GM12872 (cell line): ENCODE measurements at regions not wholly inside any gene's neighbourhood (a gene's known extent, or its start where the extent isn't known, plus 50 kb on each side); places are given as distances from the start of the nearest gene placed in this dataset.

Source experiments
- TF ChIP-seq, protein P1 (sequence below): IDR thresholded peaks from 3 replicates; pipeline ENCODE4 v1.5.1; 2011; ENCODE audit warnings: low read depth, mild to moderate bottlenecking, low read length, moderate library complexity; ENCODE audit not compliant: insufficient read depth

DNA sequence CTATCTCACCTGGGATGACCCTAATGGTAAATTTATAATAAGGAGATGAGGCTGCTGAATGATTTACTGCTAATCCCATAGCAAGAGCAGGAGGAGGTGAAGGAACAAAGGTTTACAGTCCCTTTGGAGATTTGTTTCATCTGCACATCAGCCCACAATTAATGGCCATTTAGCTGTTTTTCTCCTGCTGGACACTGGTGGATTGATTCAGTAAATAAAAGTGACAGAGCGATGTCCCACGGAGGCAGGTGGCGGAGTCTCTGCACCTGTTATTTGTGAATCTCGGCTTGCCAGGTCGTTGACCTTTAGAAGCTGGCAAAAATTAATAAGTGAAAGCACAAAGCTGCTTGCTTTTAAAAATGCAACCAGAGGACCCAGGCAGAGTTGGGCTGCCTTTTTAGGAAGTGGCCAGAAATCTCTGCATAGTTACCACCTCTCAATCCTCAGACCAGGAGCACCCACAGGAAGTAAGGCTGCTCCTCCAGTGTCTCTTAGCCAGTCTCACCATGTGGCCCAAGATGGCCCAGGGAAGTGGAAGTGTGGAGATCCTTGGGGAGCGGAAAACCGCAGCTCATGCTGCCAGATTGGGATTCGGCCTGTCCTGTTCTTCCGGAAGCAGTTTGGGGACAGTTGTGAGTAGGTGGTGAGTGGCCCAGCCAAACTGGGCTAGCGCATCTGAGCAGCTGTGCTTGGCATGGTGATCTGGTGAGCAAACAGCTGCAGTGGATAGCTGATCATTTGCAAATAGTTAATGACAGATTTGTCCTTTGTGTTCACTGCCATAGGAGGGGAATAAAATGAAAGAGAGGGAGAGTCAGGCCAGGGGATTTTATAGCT is 1005.7 kb upstream of the PIK3C3 start:
- TF ChIP-seq, protein P1, sequence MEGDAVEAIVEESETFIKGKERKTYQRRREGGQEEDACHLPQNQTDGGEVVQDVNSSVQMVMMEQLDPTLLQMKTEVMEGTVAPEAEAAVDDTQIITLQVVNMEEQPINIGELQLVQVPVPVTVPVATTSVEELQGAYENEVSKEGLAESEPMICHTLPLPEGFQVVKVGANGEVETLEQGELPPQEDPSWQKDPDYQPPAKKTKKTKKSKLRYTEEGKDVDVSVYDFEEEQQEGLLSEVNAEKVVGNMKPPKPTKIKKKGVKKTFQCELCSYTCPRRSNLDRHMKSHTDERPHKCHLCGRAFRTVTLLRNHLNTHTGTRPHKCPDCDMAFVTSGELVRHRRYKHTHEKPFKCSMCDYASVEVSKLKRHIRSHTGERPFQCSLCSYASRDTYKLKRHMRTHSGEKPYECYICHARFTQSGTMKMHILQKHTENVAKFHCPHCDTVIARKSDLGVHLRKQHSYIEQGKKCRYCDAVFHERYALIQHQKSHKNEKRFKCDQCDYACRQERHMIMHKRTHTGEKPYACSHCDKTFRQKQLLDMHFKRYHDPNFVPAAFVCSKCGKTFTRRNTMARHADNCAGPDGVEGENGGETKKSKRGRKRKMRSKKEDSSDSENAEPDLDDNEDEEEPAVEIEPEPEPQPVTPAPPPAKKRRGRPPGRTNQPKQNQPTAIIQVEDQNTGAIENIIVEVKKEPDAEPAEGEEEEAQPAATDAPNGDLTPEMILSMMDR: no peak

DNA sequence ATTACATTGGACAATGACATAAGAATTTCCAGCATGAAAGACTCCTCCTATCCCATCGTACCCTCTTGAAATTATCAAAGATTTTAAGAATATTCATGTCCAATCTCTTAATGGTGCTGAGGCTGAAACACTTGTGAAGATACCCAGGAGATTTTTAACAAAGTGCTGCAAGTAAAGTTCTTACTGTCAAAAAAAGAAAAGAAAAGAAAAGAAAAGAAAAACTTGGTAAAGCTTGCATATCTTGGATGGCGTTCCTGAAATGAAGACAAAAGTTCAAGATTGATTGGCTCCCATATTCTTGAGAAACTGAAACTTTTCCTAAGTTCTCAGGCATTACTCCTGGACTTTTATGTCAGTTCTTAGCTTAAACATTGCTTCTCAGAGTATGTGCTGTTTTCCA is 1010.5 kb upstream of the PIK3C3 start:
- TF ChIP-seq, protein P1: no peak

DNA sequence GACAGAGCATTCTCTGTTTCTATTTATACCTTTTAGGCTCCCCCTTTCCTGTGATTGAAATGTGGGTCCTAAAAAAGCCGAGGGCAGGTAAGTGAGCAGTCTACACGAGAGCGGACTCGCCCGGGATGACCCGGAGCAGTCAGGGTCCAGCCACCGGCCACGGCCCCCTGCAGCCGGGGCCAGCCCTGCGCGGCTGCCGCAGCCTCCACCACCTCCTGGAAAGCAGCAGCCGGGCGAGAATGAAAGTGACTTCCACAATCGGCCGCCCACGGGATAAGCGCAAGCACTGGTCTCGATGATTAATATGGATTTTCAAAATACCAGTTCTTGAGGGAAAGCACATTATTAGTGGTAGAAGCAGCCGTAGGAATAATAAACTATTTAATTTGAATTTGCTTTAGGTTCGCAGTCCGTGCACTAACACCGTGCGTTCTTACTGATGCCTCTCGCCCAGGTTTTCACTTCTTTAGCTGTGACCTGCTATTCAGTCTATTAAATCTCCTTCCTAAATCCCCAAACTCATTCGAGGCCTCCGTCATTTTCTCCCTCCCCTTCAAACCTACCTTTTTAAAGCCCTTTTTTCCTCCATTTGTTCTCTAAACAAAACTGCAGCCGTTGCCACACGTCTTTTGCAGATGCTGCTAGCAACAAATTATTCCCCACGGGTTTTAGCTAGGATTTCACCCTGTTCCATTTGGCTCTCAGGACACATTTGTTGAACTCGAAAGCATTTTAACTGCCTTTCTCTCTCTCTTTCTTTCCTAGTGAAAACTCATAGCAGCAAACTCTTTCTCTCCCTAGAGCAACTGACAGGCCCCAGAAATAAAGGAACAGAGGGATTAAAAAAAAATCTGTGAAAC is 1015.1 kb upstream of the PIK3C3 start:
- TF ChIP-seq, protein P1: no peak

DNA sequence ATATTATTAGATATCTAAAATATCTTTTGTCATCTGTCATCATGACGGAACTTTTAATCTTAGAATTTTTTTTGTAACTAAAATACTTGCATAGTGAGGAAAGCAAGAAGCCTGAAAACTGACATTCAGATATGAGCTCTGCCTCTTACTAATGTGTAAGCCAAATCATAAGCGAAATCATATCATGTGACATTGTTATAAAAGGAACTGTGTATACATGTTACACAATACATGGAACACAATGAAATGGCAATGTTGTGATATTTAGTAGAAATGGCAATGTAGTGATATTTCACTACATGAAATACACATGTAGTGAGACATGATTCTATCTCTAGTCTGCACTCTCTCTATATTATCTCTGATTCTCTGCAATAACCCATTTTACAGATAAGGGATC is 1016.4 kb upstream of the PIK3C3 start:
- TF ChIP-seq, protein P1: no peak

DNA sequence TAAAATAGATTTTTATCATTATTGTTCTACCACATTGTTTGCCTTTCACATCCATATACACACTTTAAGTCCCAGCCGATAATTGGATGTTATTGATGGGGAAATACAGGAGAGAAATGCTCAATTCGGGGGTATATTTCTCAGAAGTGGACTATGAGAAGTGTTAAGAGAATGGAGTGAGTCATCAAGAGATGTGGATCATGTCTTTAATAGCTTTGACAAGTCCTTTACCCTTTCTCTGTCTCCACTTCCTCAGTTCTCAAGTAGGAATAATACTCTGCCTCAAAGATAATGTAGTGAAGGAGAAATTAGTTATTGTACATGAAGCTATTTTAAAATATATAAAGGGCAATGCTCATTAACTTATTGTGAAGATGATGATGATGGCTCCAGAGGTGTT is 1017.6 kb upstream of the PIK3C3 start:
- TF ChIP-seq, protein P1: no peak

DNA sequence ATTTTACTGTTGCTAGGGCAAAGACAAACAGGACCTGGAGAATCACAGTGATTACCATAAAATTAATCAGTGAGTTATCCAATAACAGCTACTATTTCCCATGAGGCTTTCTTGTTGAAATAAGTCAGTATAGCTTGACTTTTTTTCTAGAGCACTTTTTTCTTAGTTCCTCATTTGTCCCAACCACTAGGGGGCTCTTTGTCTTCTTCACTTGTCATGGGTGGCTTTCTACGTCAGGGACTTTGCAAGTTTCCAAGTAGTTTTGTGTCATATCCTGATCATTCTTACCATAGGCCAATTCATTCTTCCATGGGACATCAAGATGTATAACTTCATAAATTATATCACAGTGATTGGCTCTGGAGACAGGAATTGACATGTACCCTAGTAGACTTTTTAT is 1019.6 kb upstream of the PIK3C3 start:
- TF ChIP-seq, protein P1: peak; percentile 42; the same call in 2 of the 3 replicates

DNA sequence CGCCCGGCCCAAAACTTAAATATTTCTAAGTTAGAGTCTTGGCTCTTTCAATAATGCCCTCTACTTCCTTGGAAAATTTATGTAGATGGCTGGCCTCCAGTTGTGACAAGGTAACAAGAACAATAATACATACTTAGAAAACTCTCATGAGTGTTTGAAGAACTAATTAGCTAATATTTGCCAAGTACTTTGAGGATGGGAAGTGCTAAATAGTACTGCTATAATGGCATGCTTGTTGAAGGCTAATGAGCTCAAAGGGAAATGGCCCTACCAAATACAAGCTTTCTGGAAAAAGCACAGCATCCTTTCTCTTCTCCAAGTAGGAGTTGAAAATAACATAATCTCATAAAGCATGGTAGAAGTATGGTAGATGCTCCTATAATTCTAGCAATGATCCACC is 1022.2 kb upstream of the PIK3C3 start:
- TF ChIP-seq, protein P1: no peak
